IMR-90 (cell line): ENCODE measurements at regions not wholly inside any gene's neighbourhood (a gene's known extent, or its start where the extent isn't known, plus 50 kb on each side); places are given as distances from the start of the nearest gene placed in this dataset.

ENCODE experiments used
- ATAC-seq: fragments of 200-7000 bp; cut with Tn5 transposase; 2 replicates; pipeline ENCODE4 v1.9.1; 2020; ENCODE audit warnings: low read depth, mild to moderate bottlenecking, moderate library complexity
- BruUV-seq: library from RNA; stranded (reverse); fragments of 400-500 nt; replicated peaks from 2 replicates; lab custom pipeline; 2021; lab: Mats Ljungman, UMichigan
- CTCF ChIA-PET: fragments of 300-600 bp; formaldehyde crosslinking; extraction: SDS; loops from one replicate; lab custom pipeline; 2021; ENCODE audit warnings: antibody characterized with exemption; lab: Yijun Ruan, JAX
- POLR2A ChIA-PET: fragments of 300-600 bp; sonication (Branson Sonifier 250); formaldehyde crosslinking; loops from one replicate; lab custom pipeline; 2022; ENCODE audit warnings: antibody characterized with exemption; ENCODE audit not compliant: unreplicated experiment; lab: Charles Lee
- DNase-seq: peaks from one replicate; pipeline ENCODE4 v3.0.0; 2013
- H2AFZ ChIP-seq: replicated peaks from 2 replicates; pipeline ENCODE3; 2013; ENCODE audit warnings: low read length, mild to moderate bottlenecking; ENCODE audit not compliant: poor library complexity
- H2AK5ac ChIP-seq: 2 replicates; pipeline ENCODE4 v1.6.1; 2013; ENCODE audit warnings: low read depth, low read length, inconsistent platforms
- H2AK9ac ChIP-seq: replicated peaks from 2 replicates; pipeline ENCODE3; 2013; ENCODE audit warnings: mild to moderate bottlenecking, low read depth, low read length, moderate library complexity; ENCODE audit not compliant: poor library complexity
- H2BK120ac ChIP-seq: 2 replicates; pipeline ENCODE4 v1.6.1; 2013; ENCODE audit warnings: low read depth, low read length, inconsistent platforms
- H2BK15ac ChIP-seq: 3 replicates; pipeline ENCODE4 v1.6.1; 2013; ENCODE audit warnings: low read depth, low read length, inconsistent platforms
- H2BK20ac ChIP-seq: 2 replicates; pipeline ENCODE4 v1.6.1; 2013; ENCODE audit warnings: low read depth, mild to moderate bottlenecking, inconsistent platforms, low read length, moderate library complexity
- H2BK5ac ChIP-seq: 2 replicates; pipeline ENCODE4 v1.6.1; 2013; ENCODE audit warnings: mild to moderate bottlenecking, low read depth, low read length, inconsistent platforms; ENCODE audit not compliant: poor library complexity, severe bottlenecking
- H3K14ac ChIP-seq: replicated peaks from 2 replicates; pipeline ENCODE4 v1.6.1; 2013; ENCODE audit warnings: low read depth, low read length, inconsistent platforms
- H3K18ac ChIP-seq: 2 replicates; pipeline ENCODE4 v1.6.1; 2013; ENCODE audit warnings: low read depth, low read length, control low read depth
- H3K23ac ChIP-seq: 2 replicates; pipeline ENCODE4 v1.6.1; 2013; ENCODE audit warnings: low read depth, low read length, inconsistent platforms
- H3K27ac ChIP-seq: 2 replicates; pipeline ENCODE4 v1.5.1; 2013; ENCODE audit warnings: mild to moderate bottlenecking, control low read depth, low read length; ENCODE audit not compliant: insufficient read depth
- H3K27me3 ChIP-seq: 2 replicates; pipeline ENCODE4 v1.6.1; 2013; ENCODE audit warnings: low read length; ENCODE audit not compliant: control insufficient read depth, insufficient read depth
- H3K36me3 ChIP-seq: 2 replicates; pipeline ENCODE4 v1.6.1; 2013; ENCODE audit warnings: low read length, mixed read lengths; ENCODE audit not compliant: control insufficient read depth, insufficient read depth
- H3K4ac ChIP-seq: 2 replicates; pipeline ENCODE4 v1.6.1; 2013; ENCODE audit warnings: low read depth, low read length, inconsistent platforms
- H3K4me1 ChIP-seq: 2 replicates; pipeline ENCODE4 v1.6.1; 2013; ENCODE audit warnings: low read length, mixed read lengths; ENCODE audit not compliant: control insufficient read depth, insufficient read depth
- H3K4me2 ChIP-seq: 2 replicates; pipeline ENCODE4 v1.6.1; 2013; ENCODE audit warnings: low read depth, mild to moderate bottlenecking, control low read depth, low read length, moderate library complexity
- H3K4me3 ChIP-seq: 2 replicates; pipeline ENCODE4 v1.5.1; 2013; ENCODE audit warnings: low read depth, mild to moderate bottlenecking, control low read depth, low read length, moderate library complexity; ENCODE audit not compliant: insufficient read depth
- H3K56ac ChIP-seq: 2 replicates; pipeline ENCODE4 v1.6.1; 2013; ENCODE audit warnings: low read length, inconsistent platforms; ENCODE audit not compliant: insufficient read depth; ENCODE audit errors: extremely low read depth
- H3K79me1 ChIP-seq, 2 experiments: 2 replicates each; pipeline ENCODE4 v1.6.1; 2013; ENCODE audit warnings: low read length in 2 of 2, inconsistent platforms in 1 of 2, low read depth in 1 of 2
- H3K9ac ChIP-seq: 2 replicates; pipeline ENCODE4 v1.6.1; 2013; ENCODE audit warnings: low read depth, low read length, control low read depth
- H3K9me1 ChIP-seq: 2 replicates; pipeline ENCODE4 v1.6.1; 2013; ENCODE audit warnings: low read length, inconsistent platforms; ENCODE audit not compliant: insufficient read depth
- H3K9me3 ChIP-seq: 2 replicates; pipeline ENCODE4 v1.6.1; 2013; ENCODE audit warnings: low read length; ENCODE audit not compliant: control insufficient read depth, insufficient read depth
- H4K20me1 ChIP-seq: 2 replicates; pipeline ENCODE4 v1.6.1; 2013; ENCODE audit warnings: low read length, inconsistent platforms; ENCODE audit not compliant: insufficient read depth
- H4K5ac ChIP-seq: 2 replicates; pipeline ENCODE4 v1.6.1; 2013; ENCODE audit warnings: mild to moderate bottlenecking, low read depth, low read length, control low read depth
- H4K8ac ChIP-seq, 2 experiments: 2 replicates each; pipeline ENCODE4 v1.6.1; 2013; ENCODE audit warnings: low read depth in 2 of 2, low read length in 2 of 2, control low read depth in 1 of 2, inconsistent platforms in 1 of 2
- H4K91ac ChIP-seq: 2 replicates; pipeline ENCODE4 v1.6.1; 2013; ENCODE audit warnings: low read depth, low read length, inconsistent platforms; ENCODE audit not compliant: insufficient read depth
- BHLHE40 ChIP-seq: fragments of 150-350 bp; IDR thresholded peaks from 2 replicates; pipeline ENCODE4 v1.6.1; 2016; ENCODE audit warnings: mild to moderate bottlenecking, low read depth, low read length
- CEBPB ChIP-seq: IDR thresholded peaks from 2 replicates; pipeline ENCODE4 v1.6.1; 2012; ENCODE audit warnings: low read depth, low read length, improper control_type of control experiment
- CHD1 ChIP-seq: IDR thresholded peaks from 2 replicates; pipeline ENCODE4 v1.6.1; 2012; ENCODE audit warnings: low read depth, low read length, improper control_type of control experiment
- CTCF ChIP-seq: conservative IDR thresholded peaks from 2 replicates; pipeline ENCODE4 v1.5.1; 2012; ENCODE audit warnings: mild to moderate bottlenecking, low read depth, low read length, improper control_type of control experiment
- ELK1 ChIP-seq: fragments of 150-350 bp; IDR thresholded peaks from 2 replicates; pipeline ENCODE4 v1.6.1; 2016; ENCODE audit warnings: low read depth, mild to moderate bottlenecking, low read length, moderate library complexity, borderline replicate concordance
- FOS ChIP-seq: fragments of 150-350 bp; IDR thresholded peaks from 2 replicates; pipeline ENCODE4 v1.6.1; 2016; ENCODE audit warnings: low read depth, low read length
- MAFK ChIP-seq: IDR thresholded peaks from 2 replicates; pipeline ENCODE4 v1.6.1; 2012; ENCODE audit warnings: low read depth, low read length, improper control_type of control experiment
- MAZ ChIP-seq: IDR thresholded peaks from 2 replicates; pipeline ENCODE4 v1.6.1; 2012; ENCODE audit warnings: low read depth, mild to moderate bottlenecking, low read length, improper control_type of control experiment, moderate library complexity, borderline replicate concordance
- MXI1 ChIP-seq: IDR thresholded peaks from 2 replicates; pipeline ENCODE4 v1.6.1; 2012; ENCODE audit warnings: low read depth, mild to moderate bottlenecking, low read length, moderate library complexity, borderline replicate concordance
- NFE2L2 ChIP-seq: fragments of 150-350 bp; IDR thresholded peaks from 2 replicates; pipeline ENCODE4 v1.6.1; 2016; ENCODE audit warnings: low read depth, mild to moderate bottlenecking, low read length
- POLR2A ChIP-seq: IDR thresholded peaks from 2 replicates; pipeline ENCODE4 v1.6.1; 2012; ENCODE audit warnings: mild to moderate bottlenecking, low read depth, low read length
- RAD21 ChIP-seq: IDR thresholded peaks from 2 replicates; pipeline ENCODE4 v1.6.1; 2012; ENCODE audit warnings: low read length, improper control_type of control experiment
- RCOR1 ChIP-seq: IDR thresholded peaks from 2 replicates; pipeline ENCODE4 v1.6.1; 2012; ENCODE audit warnings: mild to moderate bottlenecking, low read length, improper control_type of control experiment; ENCODE audit not compliant: insufficient replicate concordance
- RFX5 ChIP-seq: IDR thresholded peaks from 2 replicates; pipeline ENCODE4 v1.8.0; 2012; ENCODE audit warnings: low read depth, mild to moderate bottlenecking, low read length, moderate library complexity
- SMC3 ChIP-seq: fragments of 150-350 bp; IDR thresholded peaks from 2 replicates; pipeline ENCODE4 v1.6.1; 2016; ENCODE audit warnings: low read depth, mild to moderate bottlenecking, antibody characterized with exemption, low read length, moderate library complexity
- USF2 ChIP-seq: fragments of 150-350 bp; IDR thresholded peaks from 2 replicates; pipeline ENCODE4 v1.6.1; 2017; ENCODE audit warnings: mild to moderate bottlenecking, antibody characterized with exemption, low read length, low read depth
- WGBS, 2 experiments: methylation state at CpG; one replicate each; pipeline versions ENCODE4 v1.1.5 to v1.1.7; 2013; ENCODE audit warnings: missing lambda C conversion rate in 2 of 2; ENCODE audit not compliant: insufficient read length in 1 of 2; ENCODE audit errors: extremely low coverage in 2 of 2; 5-methylcytosine and 5-hydroxymethylcytosine counted together
- dilution Hi-C: fragments of 300-500 bp; cut with HindIII; formaldehyde crosslinking; loops from one replicate; pipeline ENCODE4 v1.14.3; 2018; ENCODE audit warnings: low sequenced_read_pairs; ENCODE audit not compliant: unreplicated experiment
- in situ Hi-C: fragments of 300-500 bp; cut with MboI; formaldehyde crosslinking; loops from 3 replicates; pipeline ENCODE4 v1.14.3; 2019; ENCODE audit warnings: low sequenced_read_pairs, inconsistent platforms, mixed read lengths
- intact Hi-C: fragments of 100-400 bp; cut with micrococcal nuclease; formaldehyde crosslinking; loops from 2 replicates; pipeline ENCODE4 v1.10.0; 2022

- Histone ChIP-seq H3K56ac (no peak overlapping the region), H2AK5ac (no peak overlapping the region), H3K79me1 (no peaks in the 10 kb centered on the region), H2AFZ (peak overlapping the region; percentile 41), H4K8ac (no peak overlapping the region), H3K9ac (no peak overlapping the region), H3K4me1 (no peaks in the 10 kb centered on the region), H4K91ac (no peak overlapping the region), H3K14ac (no peak overlapping the region), H3K23ac (no peak overlapping the region), H3K9me1 (no peaks in the 10 kb centered on the region), H2AK9ac (no peak overlapping the region), H3K27ac (no peak overlapping the region), H3K18ac (no peak overlapping the region), H3K36me3 (no peaks in the 10 kb centered on the region), H2BK15ac (no peak overlapping the region), H3K4me2 (no peak overlapping the region), H3K9me3 (no peaks in the 10 kb centered on the region), H2BK5ac (no peak overlapping the region), H4K5ac (no peak overlapping the region), H3K4ac (no peak overlapping the region), H3K4me3 (no peak overlapping the region), H3K27me3 (peaks cover 17% of the 10 kb centered on the region), H2BK20ac (no peak overlapping the region), H2BK120ac (no peak overlapping the region), H4K20me1 (no peaks in the 10 kb centered on the region)
- dilution Hi-C loops = no loop called here
- TF ChIP-seq RAD21 (no peak), RCOR1 (no peak), SMC3 (no peak), CTCF (no peak), CHD1 (no peak), ELK1 (no peak), USF2 (no peak), MXI1 (no peak), CEBPB (no peak), MAFK (no peak), MAZ (no peak), FOS (no peak), BHLHE40 (no peak), RFX5 (no peak), NFE2L2 (no peak), POLR2A (no peak)
- ATAC-seq (no peak), DNase-seq (no peak)
- intact Hi-C loops = no loop called here
- WGBS, 2 experiments = 100% methylated on average over 1 of the region's 7 CpGs; no CpG with 5 or more reads in 1 of the 2 experiments
- POLR2A ChIA-PET = no interaction called here
- BruUV-seq = no TSS peak
- in situ Hi-C loops = no loop called here
- CTCF ChIA-PET = no interaction called here
Observed at GRCh38 chr7:140245611-140246105, 68.9 kb upstream of the KDM7A start.
